SK-N-SH (cell line): ENCODE measurements at regions not wholly inside any gene's neighbourhood (a gene's known extent, or its start where the extent isn't known, plus 50 kb on each side); places are given as distances from the start of the nearest gene placed in this dataset.

Source experiments
- CTCF ChIA-PET: fragments of 300-600, 350-600 bp; formaldehyde crosslinking; extraction: SDS; loops from one replicate; lab custom pipeline; 2021; lab: Yijun Ruan, JAX
- POLR2A ChIA-PET: fragments of 350-600 bp; sonication (Branson Sonifier 250); formaldehyde crosslinking; extraction: SDS; loops from one replicate; lab custom pipeline; 2020; ENCODE audit warnings: antibody characterized with exemption, inconsistent platforms; lab: Yijun Ruan, JAX
- DNase-seq: peaks from one replicate; pipeline ENCODE4 v3.0.0; 2012
- H2AFZ ChIP-seq: fragments of 200-600 bp; sonication (generic); 2 replicates; pipeline ENCODE4 v1.8.1; 2016; ENCODE audit warnings: antibody characterized with exemption, mild to moderate bottlenecking, low read depth
- H3F3A ChIP-seq: fragments of 200-600 bp; sonication (generic); replicated peaks from 2 replicates; pipeline ENCODE3; 2016; ENCODE audit warnings: antibody characterized with exemption, mild to moderate bottlenecking; ENCODE audit not compliant: insufficient read depth
- H3K27ac ChIP-seq, 2 experiments: fragments of 200-500 bp in 1 of 2; fragments of 200-600 bp in 1 of 2; sonication (Bioruptor generic) in 1 of 2; sonication (generic), shearing (Covaris generic) in 1 of 2; 2 replicates each; pipeline versions ENCODE4 v1.5.1 to v1.6.1; 2014 to 2016; ENCODE audit warnings: low read depth in 2 of 2, inconsistent platforms in 1 of 2, low read length in 1 of 2, mild to moderate bottlenecking in 1 of 2, mixed read lengths in 1 of 2
- H3K27me3 ChIP-seq: fragments of 200-600 bp; sonication (generic), shearing (Covaris generic); 2 replicates; pipeline ENCODE4 v1.6.1; 2016; ENCODE audit warnings: mixed run types; ENCODE audit not compliant: insufficient read depth
- H3K36me3 ChIP-seq, 2 experiments: fragments of 200-500 bp in 1 of 2; fragments of 200-600 bp in 1 of 2; sonication (Bioruptor generic) in 1 of 2; sonication (generic) in 1 of 2; replicated peaks in 1 of 2; 2 replicates each; pipeline versions ENCODE3 to v1.5.1; 2014 to 2016; ENCODE audit warnings: low read length in 1 of 2, mild to moderate bottlenecking in 1 of 2; ENCODE audit not compliant: insufficient read depth in 2 of 2, control insufficient read depth in 1 of 2
- H3K4me1 ChIP-seq, 2 experiments: fragments of 200-500 bp in 1 of 2; fragments of 200-600 bp in 1 of 2; sonication (Bioruptor generic) in 1 of 2; sonication (generic), shearing (Covaris generic) in 1 of 2; 2 replicates each; pipeline versions ENCODE4 v1.5.1 to v1.6.1; 2014 to 2016; ENCODE audit warnings: low read depth in 1 of 2, low read length in 1 of 2, mixed run types in 1 of 2; ENCODE audit not compliant: insufficient read depth in 2 of 2, control insufficient read depth in 1 of 2
- H3K4me2 ChIP-seq: fragments of 200-600 bp; sonication (generic), shearing (Covaris generic); 2 replicates; pipeline ENCODE4 v1.6.1; 2017; ENCODE audit warnings: mixed run types
- H3K4me3 ChIP-seq, 2 experiments: fragments of 200-500 bp in 1 of 2; fragments of 200-600 bp in 1 of 2; sonication (Bioruptor generic) in 1 of 2; sonication (generic), shearing (Covaris generic) in 1 of 2; 2 replicates each; pipeline versions ENCODE4 v1.5.1 to v1.8.1; 2014 to 2016; ENCODE audit warnings: low read depth in 2 of 2, inconsistent platforms in 1 of 2, low read length in 1 of 2, mild to moderate bottlenecking in 1 of 2, mixed read lengths in 1 of 2, moderate library complexity in 1 of 2
- H3K79me2 ChIP-seq: fragments of 200-600 bp; sonication (generic); 2 replicates; pipeline ENCODE4 v1.8.1; 2017; ENCODE audit warnings: mild to moderate bottlenecking; ENCODE audit not compliant: insufficient read depth
- H3K9ac ChIP-seq: fragments of 200-600 bp; sonication (generic); 2 replicates; pipeline ENCODE4 v1.6.1; 2017; ENCODE audit warnings: mixed run types
- H3K9me2 ChIP-seq: fragments of 200-600 bp; sonication (generic); 2 replicates; pipeline ENCODE4 v1.6.1; 2017; ENCODE audit warnings: mixed run types
- H3K9me3 ChIP-seq: fragments of 200-600 bp; sonication (generic); 2 replicates; pipeline ENCODE4 v1.6.1; 2017; ENCODE audit warnings: mixed run types, mild to moderate bottlenecking, moderate library complexity
- H4K20me1 ChIP-seq: fragments of 200-600 bp; sonication (generic); 2 replicates; pipeline ENCODE4 v1.6.1; 2017; ENCODE audit warnings: mild to moderate bottlenecking, mixed run types; ENCODE audit not compliant: insufficient read depth
- EP300 ChIP-seq, 2 experiments: IDR thresholded peaks; 2 replicates each; pipeline versions ENCODE4 v1.4.0 to v1.6.1; 2012; ENCODE audit warnings: borderline replicate concordance in 1 of 2, low read depth in 1 of 2, low read length in 1 of 2
- EZH2phosphoT487 ChIP-seq: fragments of 200-600 bp; sonication (generic); IDR thresholded peaks from 2 replicates; pipeline ENCODE4 v1.6.1; 2017; ENCODE audit warnings: low read depth, mixed run types, mild to moderate bottlenecking, antibody characterized with exemption, moderate library complexity, borderline replicate concordance
- FOXJ3 ChIP-seq: sonication (generic); formaldehyde crosslinking; IDR thresholded peaks from 2 replicates; pipeline ENCODE4 v1.5.1; 2020; ENCODE audit warnings: mild to moderate bottlenecking, missing genetic modification reagents
- GABPA ChIP-seq: IDR thresholded peaks from 2 replicates; pipeline ENCODE4 v1.4.0; 2012; ENCODE audit warnings: low read depth, mild to moderate bottlenecking
- MXI1 ChIP-seq: IDR thresholded peaks from 2 replicates; pipeline ENCODE4 v1.6.1; 2012; ENCODE audit warnings: mild to moderate bottlenecking, low read depth, low read length, improper control_type of control experiment
- NFIC ChIP-seq: IDR thresholded peaks from 2 replicates; pipeline ENCODE4 v1.4.0; 2012; ENCODE audit warnings: borderline replicate concordance
- NRF1 ChIP-seq: IDR thresholded peaks from 2 replicates; pipeline ENCODE4 v1.6.1; 2012; ENCODE audit warnings: low read depth, mild to moderate bottlenecking, low read length
- RAD21 ChIP-seq: IDR thresholded peaks from 2 replicates; pipeline ENCODE4 v1.6.1; 2012; ENCODE audit warnings: mild to moderate bottlenecking, low read length
- RFX5 ChIP-seq: IDR thresholded peaks from 2 replicates; pipeline ENCODE4 v1.6.1; 2012; ENCODE audit warnings: mild to moderate bottlenecking, improper control_type of control experiment, low read length
- TAF1 ChIP-seq: IDR thresholded peaks from 2 replicates; pipeline ENCODE4 v1.6.1; 2012; ENCODE audit warnings: low read depth, mild to moderate bottlenecking, low read length, moderate library complexity, borderline replicate concordance
- TCF12 ChIP-seq: IDR thresholded peaks from 2 replicates; pipeline ENCODE4 v1.4.0; 2012
- TEAD4 ChIP-seq: IDR thresholded peaks from 2 replicates; pipeline ENCODE4 v1.4.0; 2012; ENCODE audit warnings: mild to moderate bottlenecking, borderline replicate concordance; ENCODE audit not compliant: insufficient read depth
- WGBS: methylation state at CpG from one replicate; pipeline ENCODE4 v1.1.6; 2017; ENCODE audit warnings: low lambda C conversion rate; 5-methylcytosine and 5-hydroxymethylcytosine counted together
- TF ChIP-seq, protein P1 (sequence below): fragments of 150-350 bp; IDR thresholded peaks from 2 replicates; pipeline ENCODE4 v1.6.1; 2017; ENCODE audit warnings: antibody characterized with exemption, low read length, low read depth, borderline replicate concordance
- TF ChIP-seq, protein P2 (sequence below): IDR thresholded peaks from 2 replicates; pipeline ENCODE4; 2012
- TF ChIP-seq, protein P3 (sequence below): IDR thresholded peaks from 2 replicates; pipeline ENCODE4 v1.4.0; 2012; ENCODE audit warnings: low read depth, borderline replicate concordance
- TF ChIP-seq, protein P4 (sequence below): IDR thresholded peaks from 2 replicates; pipeline ENCODE4 v1.4.0; 2012; ENCODE audit warnings: low read depth, borderline replicate concordance
- TF ChIP-seq, protein P5 (sequence below): fragments of 200-600 bp; sonication (generic); IDR thresholded peaks from 2 replicates; pipeline ENCODE4 v1.6.1; 2017; ENCODE audit warnings: antibody characterized with exemption, mild to moderate bottlenecking, moderate library complexity

DNA sequence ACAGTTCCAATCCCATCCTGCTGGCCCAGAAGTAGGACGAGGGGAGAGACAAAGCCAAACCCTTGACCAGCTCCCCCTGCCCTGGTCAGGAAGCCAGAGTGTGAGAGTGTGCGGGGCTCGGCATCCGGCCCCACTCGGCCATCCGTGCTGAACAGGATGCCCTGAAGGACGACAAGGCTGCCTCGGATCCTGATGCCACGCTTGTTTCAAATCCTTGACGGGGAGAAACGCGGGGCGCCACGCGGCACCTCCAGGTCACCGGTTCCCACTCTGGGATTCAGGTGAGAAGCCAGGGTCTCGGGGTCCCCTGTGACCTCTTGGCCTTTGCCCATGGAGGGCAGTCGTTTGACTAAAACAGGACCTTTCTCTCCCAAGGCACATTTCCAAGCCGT lies 167.8 kb downstream of the BRD1 start (continued):
- TF ChIP-seq, protein P1, sequence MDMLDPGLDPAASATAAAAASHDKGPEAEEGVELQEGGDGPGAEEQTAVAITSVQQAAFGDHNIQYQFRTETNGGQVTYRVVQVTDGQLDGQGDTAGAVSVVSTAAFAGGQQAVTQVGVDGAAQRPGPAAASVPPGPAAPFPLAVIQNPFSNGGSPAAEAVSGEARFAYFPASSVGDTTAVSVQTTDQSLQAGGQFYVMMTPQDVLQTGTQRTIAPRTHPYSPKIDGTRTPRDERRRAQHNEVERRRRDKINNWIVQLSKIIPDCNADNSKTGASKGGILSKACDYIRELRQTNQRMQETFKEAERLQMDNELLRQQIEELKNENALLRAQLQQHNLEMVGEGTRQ = no peak
- TF ChIP-seq RAD21 (no peak), GABPA (no peak), NRF1 (no peak), TCF12 (no peak)

DNA sequence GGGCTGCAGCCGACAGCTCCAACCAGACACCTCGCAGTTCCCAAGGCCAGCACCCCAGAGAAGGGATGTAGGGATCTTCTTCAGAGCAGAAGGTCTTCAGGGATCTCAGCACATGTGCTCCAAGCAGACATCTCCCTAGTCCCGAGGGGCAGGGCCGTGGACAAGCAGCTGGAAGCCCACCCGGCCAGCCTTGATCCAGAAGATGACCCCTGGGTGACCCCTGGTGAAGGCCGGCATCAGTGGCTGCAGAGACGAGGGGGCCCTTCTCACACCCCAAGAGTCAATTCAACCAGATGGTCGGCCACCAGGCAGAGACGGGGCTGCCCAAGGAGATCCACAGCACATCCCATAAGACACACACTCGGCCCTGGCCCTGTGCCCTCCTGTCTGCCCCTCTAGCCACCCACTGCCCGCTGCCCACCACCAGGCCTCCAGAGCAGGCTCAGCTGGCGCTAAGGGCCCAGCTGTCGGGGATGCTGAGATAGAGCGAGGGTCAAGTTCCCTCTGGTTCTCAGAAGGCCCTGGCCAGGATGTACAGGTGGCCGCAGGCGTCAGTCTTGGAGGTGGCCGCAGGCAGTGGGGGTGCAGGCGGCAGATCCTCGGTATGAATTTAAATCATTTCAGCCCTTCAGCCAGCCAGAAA lies 168.3 kb downstream of the BRD1 start:
- no peak overlapping the region for H3K4me2 ChIP-seq
- H3K79me2 ChIP-seq = no peaks in the 10 kb centered on the region
- H3F3A ChIP-seq = no peaks in the 10 kb centered on the region
- DNase-seq = no peak
- no peaks in the 10 kb centered on the region for H4K20me1 ChIP-seq
- ChIA-PET CTCF (interaction anchor here (1.1 kb wide), 1 partner anchor 27 kb away, joined by 3 read pairs; no protein-coding TSS in a partner anchor), POLR2A (no interaction called here)
- H3K9me3 ChIP-seq = no peaks in the 10 kb centered on the region
- H3K27me3 ChIP-seq = no peaks in the 10 kb centered on the region; the same call in 1 of the 2 replicates
- no peak overlapping the region for H2AFZ ChIP-seq
- WGBS = 40% methylated on average over 8 of the region's 19 CpGs
- H3K4me3 ChIP-seq = no peak overlapping the region
- no peaks in the 10 kb centered on the region for H3K9me2 ChIP-seq
- TF ChIP-seq, protein P2, sequence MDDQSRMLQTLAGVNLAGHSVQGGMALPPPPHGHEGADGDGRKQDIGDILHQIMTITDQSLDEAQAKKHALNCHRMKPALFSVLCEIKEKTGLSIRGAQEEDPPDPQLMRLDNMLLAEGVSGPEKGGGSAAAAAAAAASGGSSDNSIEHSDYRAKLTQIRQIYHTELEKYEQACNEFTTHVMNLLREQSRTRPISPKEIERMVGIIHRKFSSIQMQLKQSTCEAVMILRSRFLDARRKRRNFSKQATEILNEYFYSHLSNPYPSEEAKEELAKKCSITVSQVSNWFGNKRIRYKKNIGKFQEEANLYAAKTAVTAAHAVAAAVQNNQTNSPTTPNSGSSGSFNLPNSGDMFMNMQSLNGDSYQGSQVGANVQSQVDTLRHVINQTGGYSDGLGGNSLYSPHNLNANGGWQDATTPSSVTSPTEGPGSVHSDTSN = no peak
- TF ChIP-seq EZH2phosphoT487 = no peak
- TF ChIP-seq EP300 (IDR thresholded peaks at IDR 0.05; ENCODE audit: borderline replicate concordance in 1 of 2, low read depth in 1 of 2, low read length in 1 of 2) = no peak
- TF ChIP-seq RFX5 = no peak
- no peak for TF ChIP-seq RAD21
- no peak for TF ChIP-seq TAF1
- TF ChIP-seq TEAD4 = no peak
- no peak for TF ChIP-seq NFIC
- TF ChIP-seq FOXJ3 (CRISPR knock-in tag) = no peak
- TF ChIP-seq, protein P3, sequence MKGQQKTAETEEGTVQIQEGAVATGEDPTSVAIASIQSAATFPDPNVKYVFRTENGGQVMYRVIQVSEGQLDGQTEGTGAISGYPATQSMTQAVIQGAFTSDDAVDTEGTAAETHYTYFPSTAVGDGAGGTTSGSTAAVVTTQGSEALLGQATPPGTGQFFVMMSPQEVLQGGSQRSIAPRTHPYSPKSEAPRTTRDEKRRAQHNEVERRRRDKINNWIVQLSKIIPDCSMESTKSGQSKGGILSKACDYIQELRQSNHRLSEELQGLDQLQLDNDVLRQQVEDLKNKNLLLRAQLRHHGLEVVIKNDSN = no peak
- TF ChIP-seq GABPA = no peak
- TF ChIP-seq, protein P4, sequence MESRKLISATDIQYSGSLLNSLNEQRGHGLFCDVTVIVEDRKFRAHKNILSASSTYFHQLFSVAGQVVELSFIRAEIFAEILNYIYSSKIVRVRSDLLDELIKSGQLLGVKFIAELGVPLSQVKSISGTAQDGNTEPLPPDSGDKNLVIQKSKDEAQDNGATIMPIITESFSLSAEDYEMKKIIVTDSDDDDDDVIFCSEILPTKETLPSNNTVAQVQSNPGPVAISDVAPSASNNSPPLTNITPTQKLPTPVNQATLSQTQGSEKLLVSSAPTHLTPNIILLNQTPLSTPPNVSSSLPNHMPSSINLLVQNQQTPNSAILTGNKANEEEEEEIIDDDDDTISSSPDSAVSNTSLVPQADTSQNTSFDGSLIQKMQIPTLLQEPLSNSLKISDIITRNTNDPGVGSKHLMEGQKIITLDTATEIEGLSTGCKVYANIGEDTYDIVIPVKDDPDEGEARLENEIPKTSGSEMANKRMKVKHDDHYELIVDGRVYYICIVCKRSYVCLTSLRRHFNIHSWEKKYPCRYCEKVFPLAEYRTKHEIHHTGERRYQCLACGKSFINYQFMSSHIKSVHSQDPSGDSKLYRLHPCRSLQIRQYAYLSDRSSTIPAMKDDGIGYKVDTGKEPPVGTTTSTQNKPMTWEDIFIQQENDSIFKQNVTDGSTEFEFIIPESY = no peak
- no peak for TF ChIP-seq MXI1
- TF ChIP-seq, protein P5, sequence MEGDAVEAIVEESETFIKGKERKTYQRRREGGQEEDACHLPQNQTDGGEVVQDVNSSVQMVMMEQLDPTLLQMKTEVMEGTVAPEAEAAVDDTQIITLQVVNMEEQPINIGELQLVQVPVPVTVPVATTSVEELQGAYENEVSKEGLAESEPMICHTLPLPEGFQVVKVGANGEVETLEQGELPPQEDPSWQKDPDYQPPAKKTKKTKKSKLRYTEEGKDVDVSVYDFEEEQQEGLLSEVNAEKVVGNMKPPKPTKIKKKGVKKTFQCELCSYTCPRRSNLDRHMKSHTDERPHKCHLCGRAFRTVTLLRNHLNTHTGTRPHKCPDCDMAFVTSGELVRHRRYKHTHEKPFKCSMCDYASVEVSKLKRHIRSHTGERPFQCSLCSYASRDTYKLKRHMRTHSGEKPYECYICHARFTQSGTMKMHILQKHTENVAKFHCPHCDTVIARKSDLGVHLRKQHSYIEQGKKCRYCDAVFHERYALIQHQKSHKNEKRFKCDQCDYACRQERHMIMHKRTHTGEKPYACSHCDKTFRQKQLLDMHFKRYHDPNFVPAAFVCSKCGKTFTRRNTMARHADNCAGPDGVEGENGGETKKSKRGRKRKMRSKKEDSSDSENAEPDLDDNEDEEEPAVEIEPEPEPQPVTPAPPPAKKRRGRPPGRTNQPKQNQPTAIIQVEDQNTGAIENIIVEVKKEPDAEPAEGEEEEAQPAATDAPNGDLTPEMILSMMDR = no peak
- TF ChIP-seq TCF12 = no peak
- no peaks in the 10 kb centered on the region; a peak in 1 of 4 replicates for H3K4me1 ChIP-seq
- no peaks in the 10 kb centered on the region for H3K36me3 ChIP-seq
- no peak overlapping the region for H3K27ac ChIP-seq
- no peak overlapping the region for H3K9ac ChIP-seq
